ENCODE measurements at regions not wholly inside any gene's neighbourhood (a gene's known extent, or its start where the extent isn't known, plus 50 kb on each side); places are given as distances from the start of the nearest gene placed in this dataset.

DNA sequence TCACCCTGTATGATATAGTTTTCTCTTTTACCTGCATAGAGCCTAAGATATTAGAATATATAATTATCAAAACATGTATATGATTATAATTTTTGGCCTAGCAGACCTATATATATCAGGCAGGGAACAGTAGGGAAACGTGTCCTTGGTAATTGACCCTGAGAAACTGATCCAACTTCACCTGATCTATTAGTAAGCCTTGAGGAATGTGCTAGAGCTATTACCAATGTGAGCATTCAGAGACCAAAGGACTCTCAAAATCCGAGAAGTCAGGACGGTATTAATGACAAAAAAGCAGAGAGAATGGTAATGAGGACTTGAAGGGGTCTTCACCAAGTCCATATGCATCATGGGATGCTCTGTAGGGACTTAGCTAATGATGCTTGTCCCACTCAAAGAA, 571.9 kb downstream of the CPS1 start:
- no peak for TF ChIP-seq EZH2phosphoT487 (IDR thresholded peaks at IDR 0.05; ENCODE audit: borderline replicate concordance, low read depth, low read length)
- TF ChIP-seq, protein P1, sequence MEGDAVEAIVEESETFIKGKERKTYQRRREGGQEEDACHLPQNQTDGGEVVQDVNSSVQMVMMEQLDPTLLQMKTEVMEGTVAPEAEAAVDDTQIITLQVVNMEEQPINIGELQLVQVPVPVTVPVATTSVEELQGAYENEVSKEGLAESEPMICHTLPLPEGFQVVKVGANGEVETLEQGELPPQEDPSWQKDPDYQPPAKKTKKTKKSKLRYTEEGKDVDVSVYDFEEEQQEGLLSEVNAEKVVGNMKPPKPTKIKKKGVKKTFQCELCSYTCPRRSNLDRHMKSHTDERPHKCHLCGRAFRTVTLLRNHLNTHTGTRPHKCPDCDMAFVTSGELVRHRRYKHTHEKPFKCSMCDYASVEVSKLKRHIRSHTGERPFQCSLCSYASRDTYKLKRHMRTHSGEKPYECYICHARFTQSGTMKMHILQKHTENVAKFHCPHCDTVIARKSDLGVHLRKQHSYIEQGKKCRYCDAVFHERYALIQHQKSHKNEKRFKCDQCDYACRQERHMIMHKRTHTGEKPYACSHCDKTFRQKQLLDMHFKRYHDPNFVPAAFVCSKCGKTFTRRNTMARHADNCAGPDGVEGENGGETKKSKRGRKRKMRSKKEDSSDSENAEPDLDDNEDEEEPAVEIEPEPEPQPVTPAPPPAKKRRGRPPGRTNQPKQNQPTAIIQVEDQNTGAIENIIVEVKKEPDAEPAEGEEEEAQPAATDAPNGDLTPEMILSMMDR (conservative IDR thresholded peaks at IDR 0.05; ENCODE audit: low read length), result no peak
